ENCODE measurements at regions not wholly inside any gene's neighbourhood (a gene's known extent, or its start where the extent isn't known, plus 50 kb on each side); places are given as distances from the start of the nearest gene placed in this dataset.

GRCh38 chr1:78436961-78437360, 53.8 kb upstream of the PTGFR start:
- DNase-seq: no peak

DNA sequence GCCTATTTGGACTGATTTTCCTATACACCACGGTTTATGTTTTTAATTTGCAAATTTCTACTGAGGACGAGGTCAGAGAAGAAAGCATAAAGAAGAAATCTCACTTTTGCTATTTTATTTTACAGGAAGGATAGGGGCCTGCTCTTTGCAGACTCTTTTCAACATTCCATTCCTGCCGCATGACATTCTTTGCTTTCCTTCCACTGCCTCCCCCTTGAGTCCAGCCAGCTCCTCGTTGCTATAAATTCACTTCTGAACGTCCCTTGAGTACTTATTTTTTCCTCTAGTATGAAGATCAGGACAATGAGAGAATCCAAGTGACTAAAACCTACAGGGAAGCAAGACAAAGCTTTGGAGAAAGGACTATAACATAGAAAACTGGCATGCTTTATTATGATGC, 53.4 kb upstream of the PTGFR start:
- DNase-seq: no peak

- no peak for DNase-seq
These were observed 52.8 kb upstream of the PTGFR start for GRCh38 chr1:78437941-78438340.

DNA sequence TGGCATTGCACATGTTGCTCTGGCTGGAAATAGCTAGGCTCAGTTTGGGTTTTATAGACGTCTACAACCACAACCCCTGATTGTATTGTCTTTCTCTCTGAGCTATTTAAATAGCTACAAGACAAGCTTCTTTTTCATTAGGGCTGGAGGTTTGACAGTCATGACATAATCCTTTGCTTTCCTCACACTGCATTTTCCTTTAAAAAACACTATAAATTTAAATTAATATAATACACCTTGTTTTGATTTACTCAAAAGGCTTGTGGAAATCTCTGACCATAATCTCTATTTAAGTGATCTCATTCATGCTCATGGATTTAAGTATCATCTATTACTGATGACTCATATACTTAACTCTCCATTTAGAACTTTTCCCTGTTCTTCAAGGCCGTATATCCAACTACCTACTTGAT, 50.4 kb upstream of the PTGFR start:
- DNase-seq: no peak
